CD4-positive, alpha-beta T cell treated with Interleukin-6 for 4 hours (primary cell): ENCODE measurements at regions not wholly inside any gene's neighbourhood (a gene's known extent, or its start where the extent isn't known, plus 50 kb on each side); places are given as distances from the start of the nearest gene placed in this dataset.
"Not testable (repeated sequence)": the region's sequence is repeated elsewhere in the genome, so short reads cannot be mapped to it uniquely, and the experiment has no call there.

Experiments
- DNase-seq: peaks from one replicate; pipeline ENCODE4 v3.0.0-alpha.2; 2020; ENCODE audit warnings: mixed read lengths

- no peak for DNase-seq
These were observed 139.7 kb upstream of the TBX3 start for GRCh38 chr12:114823724-114824123.

GRCh38 chr12:114821570-114821969 is 137.6 kb upstream of the TBX3 start:
- DNase-seq, result no peak

GRCh38 chr12:114820796-114821195 is 136.8 kb upstream of the TBX3 start:
- no peak for DNase-seq

GRCh38 chr12:114817571-114818425 is 133.8 kb upstream of the TBX3 start:
- DNase-seq, result no peak

GRCh38 chr12:114815026-114815795 is 131.2 kb upstream of the TBX3 start:
- DNase-seq, result no peak

- no peak for DNase-seq
These were observed 129.1 kb upstream of the TBX3 start for GRCh38 chr12:114812858-114813761.

GRCh38 chr12:114812384-114812783 is 128.4 kb upstream of the TBX3 start:
- DNase-seq, result no peak

GRCh38 chr12:114809097-114809496 is 125.1 kb upstream of the TBX3 start:
- DNase-seq, result no peak

- not testable (repeated sequence) for DNase-seq
These were observed 117.4 kb upstream of the TBX3 start for GRCh38 chr12:114801381-114801780.

- DNase-seq, result not testable (repeated sequence)
These were observed 116.6 kb upstream of the TBX3 start for GRCh38 chr12:114800566-114800965.

- DNase-seq, result no peak
These were observed 115.9 kb upstream of the TBX3 start for GRCh38 chr12:114799574-114800487.

GRCh38 chr12:114794049-114794558 is 110.1 kb upstream of the TBX3 start:
- DNase-seq, result no peak

GRCh38 chr12:114790276-114790675 is 106.3 kb upstream of the TBX3 start:
- DNase-seq, result no peak

GRCh38 chr12:114789821-114790220 is 105.8 kb upstream of the TBX3 start:
- no peak for DNase-seq

GRCh38 chr12:114789276-114789675 is 105.3 kb upstream of the TBX3 start:
- no peak for DNase-seq

GRCh38 chr12:114784526-114784925 is 100.6 kb upstream of the TBX3 start:
- no peak for DNase-seq

- DNase-seq, result no peak
These were observed 99.2 kb upstream of the TBX3 start for GRCh38 chr12:114783089-114783618.

- DNase-seq, result no peak
These were observed 96.9 kb upstream of the TBX3 start for GRCh38 chr12:114780746-114781399.

GRCh38 chr12:114779647-114780046 is 95.7 kb upstream of the TBX3 start:
- DNase-seq, result no peak

- no peak for DNase-seq
These were observed 95.2 kb upstream of the TBX3 start for GRCh38 chr12:114779186-114779585.
